Vagina (tissue), 2 donors: ENCODE measurements at regions not wholly inside any gene's neighbourhood (a gene's known extent, or its start where the extent isn't known, plus 50 kb on each side); places are given as distances from the start of the nearest gene placed in this dataset.

Source experiments
- DNase-seq, 2 donors: peaks; one replicate each; pipeline ENCODE4 v3.0.0-alpha.2; 2017; ENCODE audit errors: extremely low spot score in 2 of 2
- H3K27ac ChIP-seq: fragments of 200-600 bp; sonication (generic); one replicate; pipeline ENCODE4 v1.5.1; 2019
- H3K27me3 ChIP-seq: fragments of 200-600 bp; sonication (generic); one replicate; pipeline ENCODE4 v1.5.1; 2019
- H3K36me3 ChIP-seq, 2 donors: fragments of 200-600 bp; sonication (generic); one replicate each; pipeline ENCODE4 v1.5.1; 2017 to 2019
- H3K4me1 ChIP-seq: fragments of 200-600 bp; sonication (generic); one replicate; pipeline ENCODE4 v1.5.1; 2019
- H3K4me3 ChIP-seq, 2 donors: fragments of 200-600 bp; sonication (generic); 1 replicate in 1 of 2; 2 replicates in 1 of 2; pipeline ENCODE4 v1.5.1; 2016 to 2019
- H3K9me3 ChIP-seq: fragments of 200-600 bp; sonication (generic); one replicate; pipeline ENCODE4 v1.5.1; 2019
- CTCF ChIP-seq, 3 experiments: fragments of 450-650 bp in 2 of 3; fragments of 200-600 bp in 1 of 3; sonication (generic) in 1 of 3; IDR thresholded peaks; one replicate each; pipeline ENCODE4 v1.5.1; 2017 to 2019; ENCODE audit warnings: antibody characterized with exemption in 3 of 3, mild to moderate bottlenecking in 2 of 3, moderate library complexity in 2 of 3
- POLR2A ChIP-seq, 2 donors: fragments of 450-650 bp; IDR thresholded peaks; one replicate each; pipeline ENCODE4 v1.6.1; 2017; ENCODE audit warnings: antibody characterized with exemption in 2 of 2, mild to moderate bottlenecking in 2 of 2, moderate library complexity in 2 of 2
- POLR2AphosphoS5 ChIP-seq, 2 donors: sonication (generic); formaldehyde crosslinking; IDR thresholded peaks; one replicate each; pipeline ENCODE4 v1.9.0; 2017; ENCODE audit warnings: antibody characterized with exemption in 2 of 2, mild to moderate bottlenecking in 2 of 2, low read depth in 1 of 2; ENCODE audit not compliant: insufficient read depth in 1 of 2
- intact Hi-C: fragments of 100-400 bp; cut with DNase I; formaldehyde crosslinking; loops from one replicate; pipeline ENCODE4 v1.15.1; 2023

- intact Hi-C loops = no loop called here
- no peak for DNase-seq
- Histone ChIP-seq H3K4me3 (no peak overlapping the region), H3K27me3 (no peaks in the 10 kb centered on the region), H3K9me3 (no peaks in the 10 kb centered on the region), H3K4me1 (no peaks in the 10 kb centered on the region), H3K36me3 (no peaks in the 10 kb centered on the region), H3K27ac (no peak overlapping the region)
- TF ChIP-seq POLR2AphosphoS5 (IDR thresholded peaks at IDR 0.05; ENCODE audit: insufficient read depth in 1 of 2, low read depth in 1 of 2) (no peak), POLR2A (IDR thresholded peaks at IDR 0.05) (no peak), CTCF (IDR thresholded peaks at IDR 0.05) (no peak)
Observed at GRCh38 chr7:51587604-51588003, 271.0 kb upstream of the COBL start.

GRCh38 chr7:51577390-51577789, 260.8 kb upstream of the COBL start:
- TF ChIP-seq POLR2A (IDR thresholded peaks at IDR 0.05) (no peak), CTCF (IDR thresholded peaks at IDR 0.05) (no peak), POLR2AphosphoS5 (IDR thresholded peaks at IDR 0.05; ENCODE audit: insufficient read depth in 1 of 2, low read depth in 1 of 2) (no peak)
- intact Hi-C loops = no loop called here
- Histone ChIP-seq H3K27me3 (no peaks in the 10 kb centered on the region), H3K4me3 (no peak overlapping the region), H3K36me3 (no peaks in the 10 kb centered on the region), H3K27ac (no peak overlapping the region), H3K4me1 (no peaks in the 10 kb centered on the region), H3K9me3 (no peaks in the 10 kb centered on the region)
- DNase-seq = no peak

- intact Hi-C loops = no loop called here
- TF ChIP-seq POLR2AphosphoS5 (IDR thresholded peaks at IDR 0.05; ENCODE audit: insufficient read depth in 1 of 2, low read depth in 1 of 2) = no peak
- TF ChIP-seq POLR2A (IDR thresholded peaks at IDR 0.05) = no peak
- TF ChIP-seq CTCF (IDR thresholded peaks at IDR 0.05) = no peak
- no peak overlapping the region for H3K4me3 ChIP-seq
- H3K27me3 ChIP-seq = no peaks in the 10 kb centered on the region
- H3K36me3 ChIP-seq = no peaks in the 10 kb centered on the region
- no peak overlapping the region for H3K27ac ChIP-seq
- DNase-seq = no peak
- H3K4me1 ChIP-seq = no peaks in the 10 kb centered on the region
- H3K9me3 ChIP-seq = no peaks in the 10 kb centered on the region
Observed at GRCh38 chr7:51569581-51569980, 253.0 kb upstream of the COBL start.

- H3K27ac ChIP-seq = no peak overlapping the region
- intact Hi-C loops = no loop called here
- TF ChIP-seq POLR2AphosphoS5 (IDR thresholded peaks at IDR 0.05; ENCODE audit: insufficient read depth in 1 of 2, low read depth in 1 of 2) (no peak), CTCF (IDR thresholded peaks at IDR 0.05) (no peak), POLR2A (IDR thresholded peaks at IDR 0.05) (no peak)
- no peak overlapping the region for H3K4me3 ChIP-seq
- no peak for DNase-seq
- no peaks in the 10 kb centered on the region for H3K4me1 ChIP-seq
- H3K9me3 ChIP-seq = no peaks in the 10 kb centered on the region
- no peaks in the 10 kb centered on the region for H3K36me3 ChIP-seq
- no peaks in the 10 kb centered on the region for H3K27me3 ChIP-seq
Observed at GRCh38 chr7:51569176-51569575, 252.6 kb upstream of the COBL start.

GRCh38 chr7:51551070-51551469, 234.5 kb upstream of the COBL start:
- Histone ChIP-seq H3K27ac (no peak overlapping the region), H3K36me3 (no peaks in the 10 kb centered on the region), H3K9me3 (no peaks in the 10 kb centered on the region), H3K4me3 (no peak overlapping the region), H3K4me1 (no peaks in the 10 kb centered on the region), H3K27me3 (no peaks in the 10 kb centered on the region)
- intact Hi-C loops = no loop called here
- no peak for DNase-seq
- TF ChIP-seq POLR2AphosphoS5 (IDR thresholded peaks at IDR 0.05; ENCODE audit: insufficient read depth in 1 of 2, low read depth in 1 of 2) (no peak), CTCF (IDR thresholded peaks at IDR 0.05) (no peak), POLR2A (IDR thresholded peaks at IDR 0.05) (no peak)
